HG02870 (cell line): ENCODE measurements at regions not wholly inside any gene's neighbourhood (a gene's known extent, or its start where the extent isn't known, plus 50 kb on each side); places are given as distances from the start of the nearest gene placed in this dataset.
"Not testable (repeated sequence)": the region's sequence is repeated elsewhere in the genome, so short reads cannot be mapped to it uniquely, and the experiment has no call there.

Source experiments
- ATAC-seq: cut with Tn5 transposase; IDR thresholded peaks from one replicate; pipeline ENCODE4 v1.9.1; 2021; ENCODE audit warnings: mild to moderate bottlenecking, moderate library complexity; ENCODE audit not compliant: unreplicated experiment

GRCh38 chr20:5453316-5453715 lies 136.6 kb upstream of the PROKR2 start:
- ATAC-seq = not testable (repeated sequence)

GRCh38 chr20:5452691-5453090 lies 135.9 kb upstream of the PROKR2 start:
- ATAC-seq = not testable (repeated sequence)

GRCh38 chr20:5452286-5452685 lies 135.5 kb upstream of the PROKR2 start:
- not testable (repeated sequence) for ATAC-seq

DNA sequence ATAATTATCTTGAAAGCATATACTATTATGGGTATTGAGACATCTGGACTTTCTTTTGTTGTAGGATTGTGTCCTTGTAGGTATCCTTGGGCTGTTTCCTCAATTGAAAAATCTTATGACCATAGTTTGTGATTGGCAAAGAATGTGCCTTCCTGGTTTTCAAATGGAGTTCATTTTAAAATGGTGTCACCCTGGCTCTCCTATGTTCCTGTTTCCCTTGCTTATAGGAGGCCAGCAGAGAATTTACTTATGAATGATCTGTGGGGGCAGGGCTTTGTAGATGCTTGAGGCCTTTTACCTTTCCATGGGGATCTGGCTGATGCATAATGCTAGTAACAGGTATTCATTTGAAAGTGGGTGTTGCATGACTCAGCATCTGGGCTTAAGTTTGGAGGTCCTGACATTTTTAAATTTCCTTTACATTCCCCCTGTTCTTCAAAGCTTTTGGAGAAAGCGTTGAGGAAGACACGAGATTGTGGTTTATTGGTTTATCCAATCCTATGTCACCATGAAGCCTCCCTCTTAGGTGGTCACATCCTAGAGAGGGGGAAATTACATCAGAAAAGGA lies 135.0 kb upstream of the PROKR2 start:
- ATAC-seq = no peak

DNA sequence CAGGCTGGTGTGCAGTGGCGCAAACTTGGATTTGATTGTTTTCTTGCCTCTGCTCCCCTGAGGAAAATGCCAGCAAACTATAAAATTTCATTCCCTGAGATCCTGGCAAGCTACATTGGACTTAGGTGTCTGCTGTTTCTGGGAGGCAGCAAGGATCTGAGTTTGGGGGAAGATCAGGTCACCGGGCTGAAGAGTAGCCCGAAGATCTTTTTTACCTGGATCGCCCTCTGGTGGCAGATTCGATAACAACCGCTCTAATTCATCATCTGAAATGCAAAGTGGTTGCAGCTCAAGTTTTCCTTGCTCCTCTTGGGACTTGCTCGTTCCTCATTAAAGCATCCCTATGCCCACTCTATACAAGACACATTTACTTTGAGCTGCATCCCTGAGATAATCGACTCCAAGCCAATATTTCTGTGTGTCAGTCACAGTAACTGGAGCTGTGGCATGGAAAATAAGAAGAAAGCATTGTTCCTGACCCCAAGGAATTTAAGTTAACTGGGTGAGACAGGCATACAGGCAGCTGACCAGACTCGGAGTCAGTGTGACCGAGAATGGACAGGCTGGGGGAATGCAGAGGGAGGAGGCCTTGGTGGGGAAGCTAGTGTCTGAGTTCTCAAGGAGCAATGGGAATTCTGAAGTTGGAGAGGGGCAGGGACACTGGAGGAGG lies 131.8 kb upstream of the PROKR2 start:
- ATAC-seq = no peak

- ATAC-seq = no peak
Observed at GRCh38 chr20:5447188-5447587, 130.4 kb upstream of the PROKR2 start.

- no peak for ATAC-seq
Observed at GRCh38 chr20:5445611-5446010, 128.9 kb upstream of the PROKR2 start.

DNA sequence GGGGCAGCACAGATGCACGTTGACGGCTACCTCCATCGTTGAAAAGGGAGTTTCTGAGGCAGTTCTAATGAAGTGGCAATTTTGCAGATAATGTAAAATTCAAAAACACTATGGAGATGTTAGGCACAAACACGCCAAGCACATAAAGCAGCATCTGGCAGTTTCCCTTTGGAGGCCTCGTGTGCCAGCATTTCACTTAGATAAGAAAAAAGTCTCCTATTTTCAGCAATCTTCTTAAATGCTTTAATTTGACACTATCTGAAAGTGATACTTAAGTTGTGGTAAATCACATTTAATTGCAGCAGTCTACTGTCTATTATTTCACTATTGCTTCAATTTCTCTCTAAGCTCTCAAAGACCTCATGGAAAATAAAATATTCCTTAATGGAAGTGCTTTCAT lies 125.3 kb upstream of the PROKR2 start:
- no peak for ATAC-seq

DNA sequence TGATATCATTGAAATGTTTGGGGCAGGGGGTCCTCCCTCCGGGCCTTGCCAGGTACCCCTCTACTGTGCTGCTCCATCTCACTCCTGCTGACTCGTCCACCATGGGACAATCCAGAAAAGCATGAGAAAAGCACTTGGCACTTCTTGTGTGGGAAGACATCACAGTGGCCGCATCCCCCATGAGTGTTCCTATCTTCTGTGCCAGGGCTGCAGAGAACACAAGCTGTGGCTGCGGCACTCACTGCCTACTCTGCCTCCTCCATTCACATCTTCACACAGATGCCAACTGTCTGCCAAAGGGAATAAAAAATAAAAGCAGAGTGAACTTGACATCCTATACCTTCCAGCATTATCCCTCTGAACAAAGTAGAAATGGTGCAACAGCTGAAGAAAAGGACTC lies 117.4 kb upstream of the PROKR2 start:
- ATAC-seq = no peak

- no peak for ATAC-seq
Observed at GRCh38 chr20:5433352-5433751, 116.6 kb upstream of the PROKR2 start.

DNA sequence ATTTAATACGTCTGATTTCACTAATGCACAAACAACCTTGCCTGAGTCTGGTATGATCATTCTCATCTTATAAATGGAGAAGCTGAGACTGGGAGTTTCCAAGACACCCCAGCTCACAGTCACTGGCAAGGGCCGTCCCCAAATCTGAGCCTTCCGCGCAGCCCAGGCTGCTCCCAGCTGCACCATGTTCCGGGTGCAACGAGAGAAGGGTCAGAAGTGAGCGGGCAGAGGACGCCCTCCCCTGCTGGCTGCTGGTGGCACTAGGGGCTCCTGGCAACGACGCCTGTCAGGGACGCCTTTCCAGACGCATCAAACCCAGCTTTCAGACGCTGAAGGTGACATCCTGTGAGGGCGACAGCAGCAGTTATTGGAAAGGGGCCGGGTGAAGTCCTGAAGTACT lies 115.3 kb upstream of the PROKR2 start:
- no peak for ATAC-seq

GRCh38 chr20:5430670-5431069 lies 113.9 kb upstream of the PROKR2 start:
- no peak for ATAC-seq

DNA sequence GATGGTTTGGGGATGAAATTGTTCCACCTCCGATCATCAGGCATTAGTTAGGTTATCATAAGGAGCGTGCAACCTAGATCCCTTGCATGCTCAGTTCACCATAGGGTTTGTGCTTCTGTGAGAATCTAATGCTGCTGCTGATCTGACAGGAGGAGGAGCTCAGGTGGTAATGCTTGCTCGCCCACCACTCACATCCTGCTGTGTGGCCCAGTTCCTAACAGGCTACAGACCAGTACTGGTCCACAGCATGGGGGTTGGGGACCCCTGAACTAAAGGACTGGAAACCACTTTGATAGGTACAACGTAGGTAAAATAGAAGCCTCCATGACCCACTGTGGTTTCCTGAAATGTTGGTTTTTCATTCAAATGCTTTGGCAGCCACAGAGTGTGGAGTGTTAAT lies 109.3 kb upstream of the PROKR2 start:
- ATAC-seq = no peak

DNA sequence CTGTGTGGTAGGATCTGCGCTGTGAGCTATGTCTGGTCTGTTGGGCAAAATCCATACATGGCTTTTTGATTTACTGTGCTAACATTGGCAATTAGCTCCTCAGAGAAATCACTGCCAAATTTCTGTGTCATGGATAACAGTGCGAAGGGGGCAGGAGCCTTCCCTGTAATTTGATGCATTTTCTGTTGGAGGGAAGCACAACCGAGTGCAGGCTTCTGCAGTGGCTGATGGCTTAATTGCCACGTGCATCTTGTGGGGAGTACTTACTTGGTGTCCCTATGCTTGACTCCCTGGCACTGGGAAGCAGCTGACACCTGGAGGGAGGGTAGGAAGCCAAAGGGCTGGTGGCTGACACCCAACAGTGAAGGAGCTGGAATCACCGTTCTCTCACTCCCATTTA lies 99.3 kb upstream of the PROKR2 start:
- no peak for ATAC-seq

DNA sequence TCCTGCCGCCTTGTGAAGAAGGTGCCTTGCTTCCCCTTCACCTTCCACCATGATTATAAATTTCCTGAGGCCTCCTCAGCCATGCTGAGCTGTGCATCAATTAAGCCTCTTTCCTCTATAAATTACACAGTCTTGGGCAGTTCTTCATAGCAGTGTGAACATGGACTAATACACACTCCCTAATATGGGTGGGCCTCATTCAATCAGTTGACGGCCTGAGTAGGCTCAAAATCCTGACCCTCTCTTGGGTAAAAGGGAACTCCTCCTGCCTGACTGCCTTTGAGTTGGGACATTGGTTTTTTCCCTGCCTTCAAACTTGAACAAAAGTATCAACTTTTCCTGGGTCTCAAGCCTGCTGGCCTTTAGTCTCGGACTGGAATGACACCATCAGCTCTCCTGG lies 96.6 kb upstream of the PROKR2 start:
- no peak for ATAC-seq

- ATAC-seq = no peak
Observed at GRCh38 chr20:5410470-5410869, 93.7 kb upstream of the PROKR2 start.

DNA sequence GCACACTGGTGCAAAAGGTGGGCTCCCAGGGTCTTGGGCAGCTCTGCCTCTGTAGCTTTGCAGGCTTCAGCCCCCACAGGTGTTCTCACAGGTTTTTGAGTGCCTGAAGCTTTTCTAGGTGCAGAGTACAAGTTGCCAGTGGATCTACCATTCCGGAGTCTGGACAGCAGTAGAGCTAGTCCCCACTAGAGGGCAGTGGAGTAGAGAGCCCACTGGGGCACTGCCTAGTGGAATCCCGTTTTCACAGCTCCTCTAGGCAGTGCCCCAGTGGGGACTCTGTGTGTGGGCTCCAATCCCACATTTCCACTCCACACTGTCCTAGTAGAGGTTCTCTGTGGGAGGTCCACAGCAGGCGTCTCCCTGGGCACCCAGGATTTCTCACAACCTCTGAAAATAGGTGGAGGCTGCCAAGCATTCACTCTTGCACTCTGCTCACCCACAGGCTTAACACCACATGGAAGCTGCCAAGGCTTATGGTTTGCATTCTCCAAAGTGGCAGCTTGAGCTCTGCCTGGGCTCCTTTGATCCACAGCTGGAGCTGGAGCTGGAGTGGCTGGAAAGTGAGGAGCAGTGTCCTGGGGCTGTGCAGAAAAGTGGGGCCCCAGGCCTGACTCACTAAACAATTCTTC lies 86.3 kb upstream of the PROKR2 start:
- peak; percentile 75 for ATAC-seq

GRCh38 chr20:5401277-5401875 lies 84.6 kb upstream of the PROKR2 start:
- no peak for ATAC-seq

GRCh38 chr20:5400164-5400762 lies 83.5 kb upstream of the PROKR2 start:
- no peak for ATAC-seq

DNA sequence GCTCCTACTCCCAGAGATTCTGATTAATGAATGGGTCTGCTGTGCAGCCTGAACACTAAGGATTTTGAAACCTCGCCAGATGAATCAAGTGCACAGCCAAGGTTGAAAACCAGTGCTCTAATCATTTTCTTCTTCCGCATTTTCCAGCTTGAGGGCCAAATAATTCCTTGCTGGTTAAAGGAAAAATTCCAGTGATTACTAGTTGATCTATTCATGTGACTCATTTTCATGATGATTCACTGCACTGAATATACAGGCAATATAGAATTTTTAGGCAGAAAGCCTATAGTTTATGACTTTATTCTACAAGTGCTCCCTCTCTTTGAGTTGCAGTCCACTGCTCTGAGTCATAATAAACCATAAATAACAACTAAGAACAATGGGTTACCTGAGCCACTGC lies 80.6 kb upstream of the PROKR2 start:
- ATAC-seq = no peak

DNA sequence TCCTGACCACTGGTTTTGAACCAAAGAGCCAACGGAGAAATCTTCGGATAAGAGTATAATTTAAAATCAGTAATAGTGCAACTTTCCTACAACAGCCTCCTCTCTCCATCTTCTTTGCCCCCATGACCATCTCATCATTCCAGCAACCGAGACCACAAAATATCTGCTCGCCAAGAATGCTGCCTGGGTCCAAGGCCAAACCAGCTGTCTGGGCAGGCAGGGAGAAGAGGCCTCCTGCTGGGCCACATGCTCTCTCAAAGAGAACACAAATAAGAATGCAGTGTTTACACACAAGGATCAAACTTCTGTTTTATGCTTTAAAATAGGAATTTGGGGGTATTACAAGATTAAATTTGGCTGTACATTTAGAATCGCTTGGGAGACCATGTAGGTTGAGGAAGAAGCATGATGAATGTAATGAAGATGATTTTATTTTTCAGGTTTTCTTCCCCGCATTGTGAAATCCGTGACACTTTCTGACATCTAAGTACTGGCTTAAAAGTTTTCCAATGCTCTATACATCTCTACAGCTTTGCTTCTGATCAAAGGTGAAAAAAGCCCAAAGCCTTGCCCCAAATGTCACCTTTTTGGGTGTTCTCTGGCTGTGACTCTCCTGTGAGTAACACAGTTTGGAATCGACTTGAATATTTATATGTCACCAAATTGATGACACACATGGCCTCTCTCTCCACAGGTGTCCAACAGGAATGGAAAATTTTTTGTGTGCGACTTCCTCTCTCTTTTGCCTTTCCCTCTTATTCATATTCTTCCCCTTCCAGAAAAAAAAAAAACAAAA lies 79.4 kb upstream of the PROKR2 start:
- no peak for ATAC-seq
